ENCODE measurements at regions not wholly inside any gene's neighbourhood (a gene's known extent, or its start where the extent isn't known, plus 50 kb on each side); places are given as distances from the start of the nearest gene placed in this dataset.

GRCh38 chr11:115887727-115888126 is 383.5 kb upstream of the CADM1 start:
- TF ChIP-seq CTCF (IDR thresholded peaks at IDR 0.05) = no peak
- no peak for TF ChIP-seq ZFX (IDR thresholded peaks at IDR 0.05; ENCODE audit: borderline replicate concordance)

All from 22Rv1 (cell line).